ENCODE measurements at regions not wholly inside any gene's neighbourhood (a gene's known extent, or its start where the extent isn't known, plus 50 kb on each side); places are given as distances from the start of the nearest gene placed in this dataset.

DNA sequence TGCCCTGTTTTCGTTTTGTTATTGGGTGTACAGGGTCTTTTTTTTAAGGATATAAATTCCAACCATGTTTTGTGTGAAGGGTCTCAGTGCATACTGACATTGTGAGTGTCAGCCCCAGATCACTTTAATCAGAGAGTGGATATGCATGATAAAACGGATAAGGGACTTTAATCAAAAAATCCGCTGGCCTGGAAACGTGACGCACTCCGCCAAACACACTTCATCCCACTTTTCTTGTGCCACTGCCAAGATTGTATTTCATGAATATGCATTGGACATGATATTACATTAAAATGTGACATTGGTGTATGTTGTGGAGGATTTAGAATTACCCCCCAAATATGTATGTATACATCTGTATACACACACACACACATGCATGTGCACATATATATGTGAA, 273.1 kb downstream of the VRK1 start:
- Mint-ChIP-seq H3K27ac (no peak overlapping the region), H3K9me3 (no peaks in the 10 kb centered on the region), H3K4me1 (no peaks in the 10 kb centered on the region), H3K4me3 (no peak overlapping the region), H3K27me3 (peaks cover 12% of the 10 kb centered on the region), H3K36me3 (ENCODE audit: low read depth) (no peaks in the 10 kb centered on the region)
- TF ChIP-seq, protein P1, sequence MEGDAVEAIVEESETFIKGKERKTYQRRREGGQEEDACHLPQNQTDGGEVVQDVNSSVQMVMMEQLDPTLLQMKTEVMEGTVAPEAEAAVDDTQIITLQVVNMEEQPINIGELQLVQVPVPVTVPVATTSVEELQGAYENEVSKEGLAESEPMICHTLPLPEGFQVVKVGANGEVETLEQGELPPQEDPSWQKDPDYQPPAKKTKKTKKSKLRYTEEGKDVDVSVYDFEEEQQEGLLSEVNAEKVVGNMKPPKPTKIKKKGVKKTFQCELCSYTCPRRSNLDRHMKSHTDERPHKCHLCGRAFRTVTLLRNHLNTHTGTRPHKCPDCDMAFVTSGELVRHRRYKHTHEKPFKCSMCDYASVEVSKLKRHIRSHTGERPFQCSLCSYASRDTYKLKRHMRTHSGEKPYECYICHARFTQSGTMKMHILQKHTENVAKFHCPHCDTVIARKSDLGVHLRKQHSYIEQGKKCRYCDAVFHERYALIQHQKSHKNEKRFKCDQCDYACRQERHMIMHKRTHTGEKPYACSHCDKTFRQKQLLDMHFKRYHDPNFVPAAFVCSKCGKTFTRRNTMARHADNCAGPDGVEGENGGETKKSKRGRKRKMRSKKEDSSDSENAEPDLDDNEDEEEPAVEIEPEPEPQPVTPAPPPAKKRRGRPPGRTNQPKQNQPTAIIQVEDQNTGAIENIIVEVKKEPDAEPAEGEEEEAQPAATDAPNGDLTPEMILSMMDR (IDR thresholded peaks at IDR 0.05): no peak
- intact Hi-C loops (cut with micrococcal nuclease): no loop called here
- CTCF ChIA-PET: no interaction called here
- POLR2A ChIA-PET: no interaction called here
- ATAC-seq (ENCODE audit: low read depth) (no peak), DNase-seq (no peak)

DNA sequence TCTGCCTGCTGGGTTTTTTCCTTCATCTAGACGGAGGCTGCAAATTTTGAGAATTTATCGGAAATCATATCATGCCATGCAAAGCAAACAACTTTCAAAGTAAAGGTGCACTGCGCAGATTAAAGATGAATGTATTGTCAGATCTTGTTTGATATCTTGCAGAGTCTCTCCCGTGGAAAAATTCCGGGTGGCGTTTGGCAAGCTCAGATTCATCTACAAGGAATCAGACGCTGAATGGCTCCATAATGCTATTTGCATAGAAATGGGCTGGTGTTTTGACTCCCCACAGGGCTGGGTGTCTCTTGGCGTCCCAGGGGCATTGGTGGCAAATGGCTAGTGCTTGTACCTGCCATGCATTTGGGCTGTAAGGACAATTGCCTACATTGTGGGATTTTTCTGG, 274.0 kb downstream of the VRK1 start:
- DNase-seq (no peak), ATAC-seq (ENCODE audit: low read depth) (no peak)
- ChIA-PET CTCF (no interaction called here), POLR2A (no interaction called here)
- no peak overlapping the region for H3K27ac Mint-ChIP-seq
- no peaks in the 10 kb centered on the region for H3K4me1 Mint-ChIP-seq
- H3K4me3 Mint-ChIP-seq: no peak overlapping the region
- TF ChIP-seq, protein P1 (IDR thresholded peaks at IDR 0.05): no peak
- H3K36me3 Mint-ChIP-seq (ENCODE audit: low read depth): no peaks in the 10 kb centered on the region
- H3K27me3 Mint-ChIP-seq: peaks cover 9% of the 10 kb centered on the region
- H3K9me3 Mint-ChIP-seq: no peaks in the 10 kb centered on the region
- intact Hi-C loops (cut with micrococcal nuclease): no loop called here

DNA sequence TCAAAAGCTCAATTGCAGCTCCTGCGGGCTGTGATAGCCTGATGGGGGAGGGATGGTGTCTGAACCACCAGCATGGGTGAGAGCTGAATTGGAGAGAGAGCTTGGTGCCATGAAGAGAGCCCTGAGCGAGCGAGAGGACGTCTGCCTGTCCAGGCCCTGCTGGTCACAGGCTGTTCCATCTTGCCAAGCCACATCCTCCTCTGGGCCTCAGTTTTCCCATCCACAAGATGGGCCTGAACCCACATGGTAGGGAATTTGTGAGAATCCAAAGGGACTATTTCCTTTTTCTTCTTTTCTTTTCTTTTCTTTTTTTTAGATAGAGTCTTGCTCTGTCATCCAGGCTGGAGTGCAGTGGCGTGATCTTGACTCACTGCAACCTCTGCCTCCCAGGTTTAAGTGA, 276.4 kb downstream of the VRK1 start:
- ATAC-seq (ENCODE audit: low read depth): no peak
- H3K27ac Mint-ChIP-seq: no peak overlapping the region
- intact Hi-C loops (cut with micrococcal nuclease): no loop called here
- no peak for DNase-seq
- TF ChIP-seq, protein P1 (IDR thresholded peaks at IDR 0.05): no peak
- peaks cover 12% of the 10 kb centered on the region for H3K27me3 Mint-ChIP-seq
- no peaks in the 10 kb centered on the region for H3K9me3 Mint-ChIP-seq
- POLR2A ChIA-PET: no interaction called here
- no peaks in the 10 kb centered on the region for H3K4me1 Mint-ChIP-seq
- CTCF ChIA-PET: no interaction called here
- no peak overlapping the region for H3K4me3 Mint-ChIP-seq
- no peaks in the 10 kb centered on the region for H3K36me3 Mint-ChIP-seq (ENCODE audit: low read depth)

DNA sequence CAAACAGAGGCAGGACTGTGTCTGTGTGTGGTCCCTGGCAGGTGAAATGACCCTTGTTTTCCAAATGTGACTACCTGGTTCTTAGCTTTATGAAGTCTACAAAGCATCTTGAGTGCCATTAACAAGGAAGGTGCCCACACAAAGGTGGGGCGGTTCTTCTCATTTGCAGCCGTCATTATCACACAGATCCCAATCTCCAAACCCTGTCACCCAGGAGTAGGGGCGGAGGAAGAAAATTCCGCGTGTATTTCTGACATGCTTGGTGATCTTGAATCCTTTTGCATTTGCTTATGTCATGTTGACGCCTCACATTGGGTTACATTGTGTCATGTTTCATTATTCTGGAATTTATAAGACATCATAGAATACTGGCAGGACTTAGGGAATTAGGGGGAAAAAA, 277.3 kb downstream of the VRK1 start:
- TF ChIP-seq, protein P1 (IDR thresholded peaks at IDR 0.05): no peak
- Mint-ChIP-seq H3K36me3 (ENCODE audit: low read depth) (no peaks in the 10 kb centered on the region), H3K27me3 (peaks cover 12% of the 10 kb centered on the region), H3K4me1 (no peaks in the 10 kb centered on the region), H3K27ac (no peak overlapping the region), H3K9me3 (no peaks in the 10 kb centered on the region), H3K4me3 (no peak overlapping the region)
- POLR2A ChIA-PET: no interaction called here
- ATAC-seq (ENCODE audit: low read depth) (no peak), DNase-seq (no peak)
- intact Hi-C loops (cut with micrococcal nuclease): no loop called here
- CTCF ChIA-PET: no interaction called here

DNA sequence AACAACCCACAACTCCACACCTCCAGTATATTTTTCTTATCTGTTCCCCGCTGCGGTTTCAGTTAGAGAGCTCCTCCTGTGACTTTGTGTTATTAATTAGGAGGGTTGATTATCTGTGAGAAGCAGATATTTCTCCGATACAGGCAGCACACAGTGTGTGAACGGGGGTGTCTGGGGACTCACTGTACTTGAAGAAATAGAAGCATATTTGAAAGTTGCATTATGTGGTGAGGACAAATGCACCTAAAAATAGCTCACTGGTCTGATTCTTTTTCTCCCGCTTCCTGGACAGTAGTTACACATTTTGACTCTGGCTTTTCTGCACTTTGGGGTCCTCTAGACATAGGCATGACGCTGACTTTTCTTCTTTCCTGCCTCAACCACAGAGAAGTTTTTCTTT, 277.7 kb downstream of the VRK1 start:
- ChIA-PET CTCF (no interaction called here), POLR2A (no interaction called here)
- H3K9me3 Mint-ChIP-seq: no peaks in the 10 kb centered on the region
- no peak overlapping the region for H3K27ac Mint-ChIP-seq
- intact Hi-C loops (cut with micrococcal nuclease): no loop called here
- ATAC-seq (ENCODE audit: low read depth) (no peak), DNase-seq (no peak)
- no peaks in the 10 kb centered on the region for H3K36me3 Mint-ChIP-seq (ENCODE audit: low read depth)
- TF ChIP-seq, protein P1 (IDR thresholded peaks at IDR 0.05): no peak
- H3K4me3 Mint-ChIP-seq: no peak overlapping the region
- no peaks in the 10 kb centered on the region for H3K4me1 Mint-ChIP-seq
- H3K27me3 Mint-ChIP-seq: peaks cover 12% of the 10 kb centered on the region

Measured in activated B cell treated with CpG ODN at 0.5 μM for 24 hours (primary cell).